Erythroblast (primary cell): ENCODE measurements at regions not wholly inside any gene's neighbourhood (a gene's known extent, or its start where the extent isn't known, plus 50 kb on each side); places are given as distances from the start of the nearest gene placed in this dataset.

Experiments
- DNase-seq, 2 experiments: peaks; one replicate each; lab custom pipeline; 2025; lab: John Stamatoyannopoulos, UW
- GATA1 ChIP-seq: IDR thresholded peaks from 2 replicates; pipeline ENCODE4 v1.6.1; 2011; ENCODE audit warnings: low read depth, mild to moderate bottlenecking, control low read depth, low read length, moderate library complexity
- POLR2A ChIP-seq: IDR thresholded peaks from 2 replicates; pipeline ENCODE4 v1.6.1; 2011; ENCODE audit warnings: mild to moderate bottlenecking, low read length

DNA sequence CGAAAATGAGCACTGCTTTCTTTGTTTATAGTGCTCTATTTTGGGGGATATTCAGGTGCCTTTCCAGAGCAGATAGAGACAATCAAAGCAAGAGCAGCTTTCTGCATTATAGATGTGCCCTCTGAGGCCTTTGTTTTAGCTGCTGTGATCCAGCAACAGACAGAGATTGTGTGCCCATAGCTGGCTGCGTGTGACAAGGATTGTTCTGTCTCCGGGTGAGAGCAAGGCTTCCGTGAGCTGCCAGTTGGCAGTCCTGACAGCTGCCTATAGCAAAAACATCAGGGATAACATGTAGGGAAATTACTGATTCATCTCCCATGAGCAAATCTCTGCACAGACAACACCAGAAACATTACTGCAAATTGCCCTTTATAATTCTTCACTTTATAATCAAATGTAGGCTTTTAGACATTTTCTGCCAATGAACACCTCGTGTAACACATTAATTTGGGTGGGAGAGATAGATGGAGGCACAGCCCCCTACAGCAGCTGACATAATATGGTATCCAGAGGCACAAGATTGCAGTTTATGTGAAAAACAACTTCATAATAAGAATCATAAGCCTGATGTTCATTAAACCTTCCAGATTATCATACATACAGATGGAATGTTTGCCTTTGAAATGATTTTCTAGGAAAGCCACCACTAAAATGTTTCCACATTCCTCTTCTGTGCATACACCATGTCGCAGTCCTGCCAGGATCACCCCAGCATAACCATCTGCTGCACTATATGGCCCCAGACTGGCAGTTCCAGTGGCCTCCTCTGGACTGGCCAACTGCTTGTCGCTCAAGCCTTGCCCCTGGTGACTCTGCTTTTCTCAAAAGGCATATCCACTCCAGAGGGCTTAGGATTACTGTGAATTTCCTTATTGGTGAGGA is 131.2 kb downstream of the TRIB2 start:
- TF ChIP-seq GATA1 (no peak), POLR2A (no peak)
- no peak for DNase-seq

- no peak for DNase-seq
- TF ChIP-seq POLR2A (no peak), GATA1 (no peak)
Observed at GRCh38 chr2:12852135-12852534, 135.4 kb downstream of the TRIB2 start.

GRCh38 chr2:12854001-12854530 is 137.3 kb downstream of the TRIB2 start:
- DNase-seq: no peak
- TF ChIP-seq GATA1 (no peak), POLR2A (no peak)

DNA sequence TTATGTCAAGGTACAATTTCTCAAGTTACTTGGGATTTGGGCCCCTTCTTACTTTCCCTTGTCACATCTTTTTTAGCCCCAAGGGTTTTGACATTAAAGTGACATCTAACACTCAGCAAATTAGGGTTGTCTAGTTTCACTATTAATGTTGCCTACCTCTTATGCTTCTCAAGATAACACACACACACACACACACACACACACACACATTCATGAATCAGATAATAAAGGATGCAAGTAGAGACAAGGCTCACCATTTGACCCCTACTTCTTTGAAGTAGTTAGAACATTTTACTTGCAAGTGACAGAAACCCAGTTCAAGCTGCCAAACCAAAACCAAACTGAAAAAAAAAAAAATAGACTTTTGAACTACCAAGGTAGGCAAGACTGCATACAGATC is 138.8 kb downstream of the TRIB2 start:
- no peak for DNase-seq
- no peak for TF ChIP-seq POLR2A
- TF ChIP-seq GATA1: no peak

GRCh38 chr2:12856934-12857601 is 140.3 kb downstream of the TRIB2 start:
- TF ChIP-seq POLR2A (no peak), GATA1 (no peak)
- DNase-seq: no peak

DNA sequence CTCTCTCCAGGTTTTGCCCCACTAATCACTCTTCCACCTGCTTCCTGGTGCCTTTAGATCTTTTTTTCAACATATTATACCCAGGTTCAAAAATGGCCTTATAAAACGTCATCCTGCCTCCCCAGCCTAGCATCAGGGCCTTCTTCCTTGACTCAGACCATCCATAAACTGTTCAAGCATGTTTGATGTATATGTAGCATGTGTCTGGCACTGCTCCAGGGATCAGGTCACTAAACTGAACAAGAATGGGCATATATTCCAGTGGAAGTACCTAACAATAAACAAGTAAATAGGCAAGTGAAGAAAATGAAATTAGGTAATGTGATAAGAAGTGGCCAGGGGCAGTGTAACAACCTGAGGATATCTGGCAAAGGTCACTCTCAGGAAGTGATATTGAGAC is 141.2 kb downstream of the TRIB2 start:
- TF ChIP-seq GATA1 (no peak), POLR2A (no peak)
- no peak for DNase-seq

DNA sequence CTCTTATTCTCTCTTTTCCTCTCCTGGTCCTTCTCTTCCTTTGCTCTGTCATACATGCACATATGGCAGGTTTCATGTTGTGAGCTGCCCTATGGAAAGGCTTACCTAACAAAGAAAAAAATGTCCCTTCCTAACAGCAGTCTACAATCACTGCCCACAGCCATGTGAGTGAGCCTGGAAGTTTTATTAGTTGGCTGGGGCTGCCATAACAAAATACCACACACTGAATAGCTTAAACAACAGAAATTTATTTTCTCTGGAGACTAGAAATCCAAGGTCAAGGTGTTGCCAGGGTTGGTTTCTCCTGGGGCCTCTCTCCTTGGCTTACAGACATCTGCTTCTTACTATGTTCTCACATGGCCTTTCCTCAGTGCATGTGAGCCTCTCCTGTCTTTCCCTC is 142.1 kb downstream of the TRIB2 start:
- no peak for DNase-seq
- TF ChIP-seq GATA1: no peak
- TF ChIP-seq POLR2A: no peak

- DNase-seq: no peak
- no peak for TF ChIP-seq POLR2A
- TF ChIP-seq GATA1: no peak
Observed at GRCh38 chr2:12861344-12861930, 144.7 kb downstream of the TRIB2 start.

- DNase-seq: no peak
- TF ChIP-seq GATA1 (no peak), POLR2A (no peak)
Observed at GRCh38 chr2:12862541-12862940, 145.8 kb downstream of the TRIB2 start.

GRCh38 chr2:12863937-12864336 is 147.2 kb downstream of the TRIB2 start:
- TF ChIP-seq GATA1: no peak
- TF ChIP-seq POLR2A: no peak
- DNase-seq: no peak

DNA sequence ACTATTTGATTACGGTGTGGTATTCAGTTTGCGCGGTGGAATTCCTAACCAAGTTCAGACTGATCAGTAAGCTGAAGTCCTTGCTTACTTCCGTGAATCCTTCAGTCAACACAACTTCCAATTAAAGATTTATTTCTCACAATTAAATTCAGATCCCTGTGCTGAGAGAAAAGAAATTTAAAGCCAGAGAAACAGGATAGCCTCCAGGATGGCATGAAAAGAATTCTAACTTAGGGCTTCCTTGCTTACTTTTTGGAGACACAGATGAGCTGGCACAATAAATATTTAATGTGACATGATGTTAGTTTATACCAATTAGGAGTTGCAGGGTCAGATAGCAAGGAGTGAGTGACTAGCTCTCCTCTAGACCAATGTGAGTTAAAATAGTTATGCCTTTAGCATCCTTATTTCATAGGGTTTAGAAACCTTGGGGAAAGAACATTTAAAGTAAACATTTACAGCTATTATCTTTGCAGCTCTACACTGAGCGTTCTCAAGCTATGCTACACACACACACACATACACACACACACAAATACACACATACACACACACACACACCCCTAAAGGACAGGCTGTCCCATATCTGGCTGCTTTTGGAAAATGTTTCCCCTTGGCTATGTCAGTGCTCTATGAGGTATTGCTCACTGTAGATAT is 151.0 kb downstream of the TRIB2 start:
- no peak for TF ChIP-seq POLR2A
- no peak for TF ChIP-seq GATA1

DNA sequence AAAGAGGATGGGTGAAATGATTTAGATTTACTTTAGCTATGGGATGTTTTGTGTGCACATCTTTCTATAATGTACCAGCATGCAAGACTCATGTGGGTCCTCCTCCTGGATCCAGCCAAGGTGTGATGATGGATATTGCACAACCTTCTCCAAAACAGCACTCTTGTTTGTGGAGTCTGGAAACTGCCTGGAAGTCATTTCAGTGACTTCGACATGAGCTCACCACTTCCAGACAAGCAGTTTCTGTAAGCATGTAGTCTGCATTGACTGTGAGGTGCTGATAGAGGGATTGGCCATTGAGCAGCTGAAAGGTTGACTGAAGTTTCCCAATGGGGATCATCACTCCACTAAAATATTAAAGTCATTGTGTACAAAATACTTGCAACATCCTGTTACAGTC is 154.0 kb downstream of the TRIB2 start:
- TF ChIP-seq POLR2A (no peak), GATA1 (no peak)
- DNase-seq: no peak

More for the DNA sequence above, 151.0 kb downstream of the TRIB2 start:
- DNase-seq: no peak

GRCh38 chr2:12871694-12872315 is 155.1 kb downstream of the TRIB2 start:
- no peak for DNase-seq
- no peak for TF ChIP-seq POLR2A
- TF ChIP-seq GATA1: no peak
